ENCODE measurements at regions not wholly inside any gene's neighbourhood (a gene's known extent, or its start where the extent isn't known, plus 50 kb on each side); places are given as distances from the start of the nearest gene placed in this dataset.
A peak's percentile ranks its signal among the peaks of the same experiment; 100 is the strongest.

GRCh38 chr3:99394831-99395778 lies 243.3 kb upstream of the COL8A1 start:
- no peaks in the 10 kb centered on the region for H3K27me3 ChIP-seq (ENCODE audit: insufficient read depth, low read depth, low read length)
- H3K4me2 ChIP-seq (ENCODE audit: low read length) = no peak overlapping the region
- no peaks in the 10 kb centered on the region for H3K36me3 ChIP-seq (ENCODE audit: insufficient read depth, low read length)
- no peaks in the 10 kb centered on the region for H3K9me3 ChIP-seq (ENCODE audit: low read length)
- no peak overlapping the region for H2AFZ ChIP-seq (ENCODE audit: low read depth, low read length)
- H4K20me1 ChIP-seq (ENCODE audit: insufficient read depth) = no peaks in the 10 kb centered on the region
- H3K9me2 ChIP-seq (ENCODE audit: insufficient read depth, low read length) = no peaks in the 10 kb centered on the region
- no peak for TF ChIP-seq REST (IDR thresholded peaks at IDR 0.05; ENCODE audit: borderline replicate concordance)
- no peak overlapping the region for H3K9ac ChIP-seq (ENCODE audit: low read length)
- no peaks in the 10 kb centered on the region for H3K79me2 ChIP-seq (replicated peaks; ENCODE audit: insufficient read depth, low read length)
- H3K27ac ChIP-seq (ENCODE audit: low read length) = no peak overlapping the region
- H3F3A ChIP-seq (ENCODE audit: insufficient read depth, low read length, poor library complexity, severe bottlenecking) = no peaks in the 10 kb centered on the region
- no peak overlapping the region for H3K4me3 ChIP-seq (ENCODE audit: low read length)

- no peaks in the 10 kb centered on the region for H3K27me3 ChIP-seq (ENCODE audit: insufficient read depth, low read depth, low read length)
- no peaks in the 10 kb centered on the region for H3K9me3 ChIP-seq (ENCODE audit: low read length)
- H3K27ac ChIP-seq (ENCODE audit: low read length) = no peak overlapping the region
- H3K36me3 ChIP-seq (ENCODE audit: insufficient read depth, low read length) = no peaks in the 10 kb centered on the region
- TF ChIP-seq POLR2AphosphoS5 (IDR thresholded peaks at IDR 0.05) (no peak), TAF1 (IDR thresholded peaks at IDR 0.05; ENCODE audit: low read depth) (no peak)
- H3K4me2 ChIP-seq (ENCODE audit: low read length) = no peak overlapping the region
- H3K4me3 ChIP-seq (ENCODE audit: low read length) = no peak overlapping the region
- H4K20me1 ChIP-seq (ENCODE audit: insufficient read depth) = no peaks in the 10 kb centered on the region
- H2AFZ ChIP-seq (ENCODE audit: low read depth, low read length) = no peak overlapping the region
- no peaks in the 10 kb centered on the region for H3K79me2 ChIP-seq (replicated peaks; ENCODE audit: insufficient read depth, low read length)
- no peaks in the 10 kb centered on the region for H3F3A ChIP-seq (ENCODE audit: insufficient read depth, low read length, poor library complexity, severe bottlenecking)
- no peak overlapping the region for H3K9ac ChIP-seq (ENCODE audit: low read length)
- H3K9me2 ChIP-seq (ENCODE audit: insufficient read depth, low read length) = no peaks in the 10 kb centered on the region
Measured at GRCh38 chr3:99393961-99394360, 244.4 kb upstream of the COL8A1 start.

DNA sequence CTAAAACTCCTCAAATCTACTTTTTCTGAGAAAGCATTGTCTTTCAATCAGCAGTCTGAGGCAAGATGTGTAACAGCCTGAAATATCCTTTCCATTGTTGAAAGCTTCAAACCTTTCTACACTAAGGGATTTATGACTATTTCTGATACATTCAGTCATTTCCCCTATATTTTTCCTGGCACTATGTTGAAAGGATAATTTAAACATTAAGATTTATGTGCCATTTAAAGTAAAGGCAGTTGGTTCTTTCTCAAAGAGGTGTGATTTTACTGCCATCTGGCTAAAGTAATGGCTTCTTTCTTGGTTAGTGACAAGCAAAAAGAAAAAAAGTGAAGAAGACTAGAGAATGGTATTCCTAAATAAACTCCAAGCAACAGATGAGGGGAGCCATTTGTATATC lies 249.6 kb upstream of the COL8A1 start:
- no peaks in the 10 kb centered on the region for H3K79me2 ChIP-seq (replicated peaks; ENCODE audit: insufficient read depth, low read length)
- TF ChIP-seq RAD21 (conservative IDR thresholded peaks at IDR 0.05) (peak; percentile 24), EP300 (conservative IDR thresholded peaks at IDR 0.05; ENCODE audit: poor library complexity, severe bottlenecking) (no peak), CTCF (IDR thresholded peaks at IDR 0.05; ENCODE audit: poor library complexity, severe bottlenecking) (peak; percentile 23)
- no peak overlapping the region for H3K9ac ChIP-seq (ENCODE audit: low read length)
- no peaks in the 10 kb centered on the region for H3K36me3 ChIP-seq (ENCODE audit: insufficient read depth, low read length)
- no peaks in the 10 kb centered on the region for H3K27me3 ChIP-seq (ENCODE audit: insufficient read depth, low read depth, low read length)
- H4K20me1 ChIP-seq (ENCODE audit: insufficient read depth) = no peaks in the 10 kb centered on the region
- no peaks in the 10 kb centered on the region for H3K9me2 ChIP-seq (ENCODE audit: insufficient read depth, low read length)
- H3K4me2 ChIP-seq (ENCODE audit: low read length) = no peak overlapping the region
- H3K4me3 ChIP-seq (ENCODE audit: low read length) = no peak overlapping the region
- H3F3A ChIP-seq (ENCODE audit: insufficient read depth, low read length, poor library complexity, severe bottlenecking) = no peaks in the 10 kb centered on the region
- H3K27ac ChIP-seq (ENCODE audit: low read length) = no peak overlapping the region
- H2AFZ ChIP-seq (ENCODE audit: low read depth, low read length) = no peak overlapping the region
- H3K9me3 ChIP-seq (ENCODE audit: low read length) = no peaks in the 10 kb centered on the region

All from neural cell (in vitro differentiated cells).